GM23248 (cell line): ENCODE measurements at regions not wholly inside any gene's neighbourhood (a gene's known extent, or its start where the extent isn't known, plus 50 kb on each side); places are given as distances from the start of the nearest gene placed in this dataset.

Experiments used
- DNase-seq: peaks from one replicate; pipeline ENCODE4 v3.0.0-alpha.2; 2015
- H2AFZ ChIP-seq: fragments of 200-600 bp; sonication (generic); 2 replicates; pipeline ENCODE4 v1.6.1; 2016; ENCODE audit warnings: antibody characterized with exemption
- H3F3A ChIP-seq: fragments of 200-600 bp; sonication (generic); 2 replicates; pipeline ENCODE4 v1.6.1; 2016; ENCODE audit warnings: mild to moderate bottlenecking, antibody characterized with exemption, mixed run types; ENCODE audit not compliant: insufficient read depth
- H3K27ac ChIP-seq: fragments of 200-600 bp; sonication (generic); 2 replicates; pipeline ENCODE4 v1.5.1; 2016; ENCODE audit warnings: mild to moderate bottlenecking
- H3K27me3 ChIP-seq: fragments of 200-600 bp; sonication (generic); replicated peaks from 2 replicates; pipeline ENCODE4 v1.6.1; 2016; ENCODE audit warnings: mild to moderate bottlenecking; ENCODE audit not compliant: insufficient read depth
- H3K36me3 ChIP-seq: fragments of 200-600 bp; sonication (generic); 2 replicates; pipeline ENCODE4 v1.6.1; 2016; ENCODE audit warnings: low read depth, mild to moderate bottlenecking
- H3K4me1 ChIP-seq: fragments of 200-600 bp; sonication (generic); 2 replicates; pipeline ENCODE4 v1.6.1; 2016; ENCODE audit warnings: mild to moderate bottlenecking; ENCODE audit not compliant: insufficient read depth
- H3K4me2 ChIP-seq: fragments of 200-600 bp; sonication (generic); one replicate; pipeline ENCODE4 v1.6.1; 2016; ENCODE audit warnings: mild to moderate bottlenecking; ENCODE audit not compliant: unreplicated experiment
- H3K4me3 ChIP-seq: fragments of 200-600 bp; sonication (generic); 2 replicates; pipeline ENCODE4 v1.5.1; 2016; ENCODE audit warnings: mild to moderate bottlenecking
- H3K79me2 ChIP-seq: fragments of 200-600 bp; sonication (generic); 2 replicates; pipeline ENCODE4 v1.6.1; 2016; ENCODE audit warnings: mild to moderate bottlenecking; ENCODE audit not compliant: insufficient read depth
- H3K9ac ChIP-seq: fragments of 200-600 bp; sonication (generic); 2 replicates; pipeline ENCODE4 v1.6.1; 2016; ENCODE audit warnings: mild to moderate bottlenecking
- H3K9me2 ChIP-seq: fragments of 200-600 bp; sonication (generic); 2 replicates; pipeline ENCODE4 v1.6.1; 2016; ENCODE audit warnings: mixed run types, mild to moderate bottlenecking, moderate library complexity; ENCODE audit not compliant: insufficient read depth
- H3K9me3 ChIP-seq: fragments of 200-600 bp; sonication (generic); one replicate; pipeline ENCODE4 v1.6.1; 2017; ENCODE audit warnings: low read depth
- H4K20me1 ChIP-seq: fragments of 200-600 bp; sonication (generic); 2 replicates; pipeline ENCODE4 v1.6.0; 2016; ENCODE audit not compliant: insufficient read depth
- EZH2 ChIP-seq: fragments of 200-600 bp; sonication (generic); IDR thresholded peaks from 2 replicates; pipeline ENCODE4 v1.6.1; 2018; ENCODE audit warnings: antibody characterized with exemption, mild to moderate bottlenecking; ENCODE audit not compliant: insufficient read depth, poor library complexity, severe bottlenecking
- EZH2phosphoT487 ChIP-seq: fragments of 200-600 bp; sonication (generic); IDR thresholded peaks from 2 replicates; pipeline ENCODE4 v1.6.1; 2018; ENCODE audit warnings: antibody characterized with exemption, moderate library complexity, mild to moderate bottlenecking, low read depth; ENCODE audit not compliant: insufficient read depth
- WGBS, 2 experiments: methylation state at CpG; one replicate each; pipeline ENCODE4 v1.1.6; 2015 to 2017; ENCODE audit warnings: low lambda C conversion rate in 2 of 2, low coverage in 1 of 2; ENCODE audit errors: missing lambda C conversion rate in 2 of 2; 5-methylcytosine and 5-hydroxymethylcytosine counted together
- in situ Hi-C: fragments of 300-500 bp; cut with MboI; formaldehyde crosslinking; loops from 2 replicates; pipeline ENCODE4 v1.15.0; 2020

- Histone ChIP-seq H3K27me3 (no peaks in the 10 kb centered on the region), H3K27ac (no peak overlapping the region), H3K4me1 (no peaks in the 10 kb centered on the region), H3K9me2 (no peaks in the 10 kb centered on the region), H3K4me2 (no peak overlapping the region), H2AFZ (no peak overlapping the region), H3F3A (no peaks in the 10 kb centered on the region), H3K36me3 (no peaks in the 10 kb centered on the region), H4K20me1 (no peaks in the 10 kb centered on the region), H3K79me2 (no peaks in the 10 kb centered on the region), H3K9me3 (no peaks in the 10 kb centered on the region), H3K9ac (no peak overlapping the region), H3K4me3 (no peak overlapping the region)
- WGBS, 2 experiments: 31 to 38% methylated on average over 1 of the region's 1 CpG
- DNase-seq: no peak
- in situ Hi-C loops: no loop called here
- TF ChIP-seq EZH2 (no peak), EZH2phosphoT487 (no peak)
These were observed 266.4 kb downstream of the TINAG start for GRCh38 chr6:54574671-54575070.

GRCh38 chr6:54578261-54578660 lies 268.3 kb upstream of the FAM83B start:
- H3K79me2 ChIP-seq: no peaks in the 10 kb centered on the region
- WGBS, 2 experiments: 43 to 49% methylated on average over 3 of the region's 3 CpGs
- no peaks in the 10 kb centered on the region for H3K9me2 ChIP-seq
- no peak overlapping the region for H2AFZ ChIP-seq
- H4K20me1 ChIP-seq: no peaks in the 10 kb centered on the region
- H3K4me2 ChIP-seq: no peak overlapping the region
- no peaks in the 10 kb centered on the region for H3K27me3 ChIP-seq
- TF ChIP-seq EZH2 (no peak), EZH2phosphoT487 (no peak)
- in situ Hi-C loops: no loop called here
- no peak for DNase-seq
- H3F3A ChIP-seq: no peaks in the 10 kb centered on the region
- no peaks in the 10 kb centered on the region for H3K9me3 ChIP-seq
- no peak overlapping the region for H3K27ac ChIP-seq
- H3K4me3 ChIP-seq: no peak overlapping the region
- H3K4me1 ChIP-seq: no peaks in the 10 kb centered on the region
- no peaks in the 10 kb centered on the region for H3K36me3 ChIP-seq
- no peak overlapping the region for H3K9ac ChIP-seq

GRCh38 chr6:54579011-54579410 lies 267.6 kb upstream of the FAM83B start:
- 63 to 70% methylated on average over 2 of the region's 2 CpGs for WGBS, 2 experiments
- TF ChIP-seq EZH2 (no peak), EZH2phosphoT487 (no peak)

GRCh38 chr6:54586251-54586650 lies 260.3 kb upstream of the FAM83B start:
- no peaks in the 10 kb centered on the region for H3K27me3 ChIP-seq
- H4K20me1 ChIP-seq: no peaks in the 10 kb centered on the region
- in situ Hi-C loops: no loop called here
- no peaks in the 10 kb centered on the region; the same call in 1 of the 2 replicates for H3K9me2 ChIP-seq
- H3K9ac ChIP-seq: no peak overlapping the region
- H3K79me2 ChIP-seq: no peaks in the 10 kb centered on the region
- H3K9me3 ChIP-seq: no peaks in the 10 kb centered on the region
- DNase-seq: peak; percentile 37
- 0 out of 2 replicates have a peak, but pooled peaks cover 5% of the 10 kb centered on the region for H3F3A ChIP-seq
- TF ChIP-seq EZH2phosphoT487 (no peak), EZH2 (no peak)
- H3K36me3 ChIP-seq: no peaks in the 10 kb centered on the region
- peaks cover 15% of the 10 kb centered on the region for H3K4me1 ChIP-seq
- no peak overlapping the region for H3K4me2 ChIP-seq
- no peak overlapping the region for H3K4me3 ChIP-seq
- no peak overlapping the region for H3K27ac ChIP-seq
- peak overlapping the region; percentile 38 for H2AFZ ChIP-seq

More at GRCh38 chr6:54579011-54579410, 267.6 kb upstream of the FAM83B start:
- no peaks in the 10 kb centered on the region for H3K9me2 ChIP-seq
- H3F3A ChIP-seq: no peaks in the 10 kb centered on the region
- H3K27ac ChIP-seq: no peak overlapping the region
- H3K9me3 ChIP-seq: no peaks in the 10 kb centered on the region
- no peak overlapping the region for H2AFZ ChIP-seq
- H3K36me3 ChIP-seq: no peaks in the 10 kb centered on the region
- no peak overlapping the region for H3K4me2 ChIP-seq
- H3K4me3 ChIP-seq: no peak overlapping the region
- H3K27me3 ChIP-seq: no peaks in the 10 kb centered on the region
- DNase-seq: peak; percentile 18
- no peaks in the 10 kb centered on the region for H4K20me1 ChIP-seq
- H3K9ac ChIP-seq: no peak overlapping the region
- in situ Hi-C loops: no loop called here
- H3K4me1 ChIP-seq: no peaks in the 10 kb centered on the region
- H3K79me2 ChIP-seq: no peaks in the 10 kb centered on the region

GRCh38 chr6:54587277-54587676 lies 259.3 kb upstream of the FAM83B start:
- in situ Hi-C loops: no loop called here
- Histone ChIP-seq H3F3A (0 out of 2 replicates have a peak, but pooled peaks cover 5% of the 10 kb centered on the region), H3K9ac (no peak overlapping the region), H4K20me1 (no peaks in the 10 kb centered on the region), H3K36me3 (no peaks in the 10 kb centered on the region), H3K27me3 (no peaks in the 10 kb centered on the region), H3K4me1 (peaks cover 15% of the 10 kb centered on the region), H3K9me3 (no peaks in the 10 kb centered on the region), H3K79me2 (no peaks in the 10 kb centered on the region), H2AFZ (peak overlapping the region; percentile 50), H3K27ac (no peak overlapping the region), H3K9me2 (no peaks in the 10 kb centered on the region; the same call in 1 of the 2 replicates), H3K4me2 (no peak overlapping the region), H3K4me3 (no peak overlapping the region)
- WGBS, 2 experiments: 44 to 52% methylated on average over 3 of the region's 3 CpGs
- TF ChIP-seq EZH2phosphoT487 (no peak), EZH2 (no peak)
- DNase-seq: no peak
